T-helper 1 cell treated with Interleukin-12 subunit alpha and Interleukin-12 subunit beta and Interleukin-4 antibody, amounts not matched to agents 30 ng/mL and 1 ng/mL, for 36 hours (primary cell): ENCODE measurements at regions not wholly inside any gene's neighbourhood (a gene's known extent, or its start where the extent isn't known, plus 50 kb on each side); places are given as distances from the start of the nearest gene placed in this dataset.

ENCODE experiments used
- intact Hi-C: fragments of 100-400 bp; cut with micrococcal nuclease; formaldehyde crosslinking; loops from one replicate; pipeline ENCODE4 v1.15.1; 2024

- intact Hi-C loops, result loop anchor here (1.0 to 5.0 kb wide), 11 partner anchors 10 to 1504 kb away; partner anchors contain the start of gene NECTIN3
Observed at GRCh38 chr3:111311126-111311525, 230.9 kb upstream of the CD96 start.

- intact Hi-C loops, result loop anchor here (1.0 to 5.0 kb wide), 11 partner anchors 10 to 1504 kb away; partner anchors contain the start of gene NECTIN3
Observed at GRCh38 chr3:111311709-111312235, 230.2 kb upstream of the CD96 start.

GRCh38 chr3:111314181-111314873 is 227.7 kb upstream of the CD96 start:
- intact Hi-C loops, result loop anchor here (5.0 kb wide), 3 partner anchors 303 to 1507 kb away; no protein-coding TSS in a partner anchor

DNA sequence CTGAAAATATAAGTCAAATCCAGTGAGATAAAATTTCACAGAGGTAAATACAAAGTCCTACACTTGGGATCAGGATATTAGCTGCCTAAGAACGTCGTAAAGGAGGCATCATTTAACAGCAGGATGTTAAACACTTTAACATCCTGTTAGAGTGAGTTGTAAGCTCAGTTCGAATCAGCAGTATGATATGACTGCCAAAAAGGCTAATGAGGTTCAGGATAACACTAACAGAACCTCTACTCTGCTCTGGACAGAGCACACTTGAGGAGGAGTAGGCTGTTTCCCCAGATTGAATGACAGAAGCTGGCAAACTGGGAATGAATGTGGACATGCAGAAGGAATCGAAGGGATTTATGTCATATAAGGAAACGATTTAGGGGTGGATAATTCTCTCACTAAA is 227.1 kb upstream of the CD96 start:
- intact Hi-C loops, result loop anchor here (1.0 to 5.0 kb wide), 4 partner anchors 9 to 1508 kb away; no protein-coding TSS in a partner anchor

DNA sequence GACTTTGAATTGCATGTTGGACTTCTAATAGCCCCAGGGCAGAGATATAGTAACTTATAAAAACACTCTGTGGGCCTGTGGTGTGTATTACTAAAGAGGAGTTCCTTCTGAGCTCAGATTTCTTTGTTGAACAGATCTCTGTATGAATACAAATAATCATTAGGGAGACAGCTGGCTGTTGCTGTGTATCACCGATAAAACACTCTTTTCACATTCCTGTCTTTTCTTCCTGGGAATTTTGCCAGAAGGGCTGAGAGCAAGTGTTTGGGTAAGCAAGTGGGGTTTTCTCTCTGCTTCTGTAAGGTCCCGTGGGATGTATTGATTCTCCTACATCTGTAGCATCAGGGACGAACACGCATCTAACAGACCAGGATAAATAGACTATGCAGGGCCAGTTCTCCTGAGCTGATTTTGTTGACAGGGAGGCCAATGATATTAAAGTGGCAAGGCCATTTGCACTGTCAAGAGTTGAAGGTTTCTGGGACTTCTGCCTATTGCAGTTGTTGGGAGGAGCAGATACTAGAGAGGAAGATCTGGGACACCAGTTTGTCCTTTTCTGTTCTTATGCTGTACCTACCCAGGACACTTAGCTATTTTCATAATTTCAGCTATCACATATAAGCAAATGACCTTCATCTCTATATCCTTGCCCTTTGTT is 225.9 kb upstream of the CD96 start:
- intact Hi-C loops, result loop anchor here (1.0 kb wide), 1 partner anchor 8 kb away; no protein-coding TSS in a partner anchor

GRCh38 chr3:111318289-111318688 is 223.7 kb upstream of the CD96 start:
- intact Hi-C loops, result no loop called here

GRCh38 chr3:111319598-111319997 is 222.4 kb upstream of the CD96 start:
- intact Hi-C loops, result no loop called here

DNA sequence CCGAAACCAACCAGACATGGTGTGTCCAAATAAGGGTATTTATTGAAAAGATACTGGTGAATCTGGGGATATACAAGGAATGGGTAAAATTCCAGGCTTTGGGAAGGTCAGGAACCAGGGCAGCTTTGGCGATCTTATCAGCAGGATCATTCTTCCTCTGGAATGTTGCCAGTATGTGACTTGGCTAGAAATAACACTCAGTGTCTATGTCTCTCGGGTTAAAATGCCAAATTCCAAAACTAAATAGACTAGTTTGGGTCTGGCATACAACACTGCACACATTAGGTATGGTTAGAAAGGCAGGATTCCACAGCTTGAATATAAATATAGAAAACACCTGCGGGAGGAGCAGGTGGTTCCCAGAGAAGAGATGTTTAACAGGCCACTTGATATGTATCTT is 220.2 kb upstream of the CD96 start:
- intact Hi-C loops, result loop anchor here (5.0 kb wide), 1 partner anchor 291 kb away; no protein-coding TSS in a partner anchor

- intact Hi-C loops, result loop anchor here (5.0 kb wide), 1 partner anchor 289 kb away; no protein-coding TSS in a partner anchor
Observed at GRCh38 chr3:111323019-111323418, 219.0 kb upstream of the CD96 start.

- intact Hi-C loops, result loop anchor here (1.0 to 5.0 kb wide), 3 partner anchors 9 to 288 kb away; no protein-coding TSS in a partner anchor
Observed at GRCh38 chr3:111324151-111324550, 217.8 kb upstream of the CD96 start.

DNA sequence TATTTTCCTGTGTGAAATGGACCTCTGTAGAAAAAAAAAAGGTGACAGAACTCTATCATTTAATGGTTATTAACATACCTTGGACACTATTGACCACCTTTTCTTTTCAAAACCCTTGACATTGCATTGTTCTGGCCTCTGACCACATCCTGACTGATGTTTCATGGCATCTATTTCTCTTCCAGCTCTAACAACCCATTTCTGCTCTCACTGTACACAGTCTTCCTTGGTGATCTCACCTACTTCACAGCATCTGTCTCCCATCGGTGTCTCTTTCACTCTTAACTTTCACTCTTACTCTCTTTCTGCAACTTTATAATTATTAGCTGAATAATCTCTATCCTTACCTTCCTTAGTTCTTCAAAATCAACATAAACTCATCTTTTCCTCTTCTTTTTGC is 217.4 kb upstream of the CD96 start:
- intact Hi-C loops, result loop anchor here (1.0 to 5.0 kb wide), 3 partner anchors 9 to 288 kb away; no protein-coding TSS in a partner anchor

DNA sequence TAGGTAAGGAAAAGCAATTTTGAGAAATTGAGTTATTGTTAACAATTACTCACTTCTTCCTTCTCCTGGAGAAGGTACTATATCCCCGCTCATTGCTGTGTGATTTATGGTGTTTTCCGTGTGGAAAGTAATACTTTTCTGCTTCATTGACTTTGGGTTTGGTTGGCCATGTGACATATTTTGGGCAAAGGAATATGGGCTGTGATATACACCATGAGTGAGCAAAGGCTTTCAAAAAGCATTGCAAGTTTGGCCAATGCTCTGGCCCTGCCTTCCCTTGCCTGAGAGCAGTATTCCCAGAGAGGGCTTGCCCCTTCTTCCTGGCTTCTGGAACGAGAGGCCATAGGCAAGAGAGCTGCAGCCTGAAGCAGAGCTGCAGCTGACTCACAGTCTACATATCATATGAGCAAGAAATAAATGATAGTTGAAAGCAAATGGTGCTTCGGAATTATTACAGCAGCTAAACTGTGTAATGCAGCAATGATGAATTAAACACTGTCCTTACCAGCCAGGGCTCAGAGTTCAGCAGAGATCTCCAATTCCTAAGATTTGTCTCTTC is 216.8 kb upstream of the CD96 start:
- intact Hi-C loops, result no loop called here

- intact Hi-C loops, result no loop called here
Observed at GRCh38 chr3:111326144-111326995, 215.6 kb upstream of the CD96 start.

- intact Hi-C loops, result loop anchor here (10.0 kb wide), 1 partner anchor 1597 kb away; no protein-coding TSS in a partner anchor
Observed at GRCh38 chr3:111331306-111331705, 210.7 kb upstream of the CD96 start.

- intact Hi-C loops, result loop anchor here (10.0 kb wide), 1 partner anchor 1597 kb away; no protein-coding TSS in a partner anchor
Observed at GRCh38 chr3:111331912-111332311, 210.1 kb upstream of the CD96 start.

- intact Hi-C loops, result loop anchor here (10.0 kb wide), 1 partner anchor 1598 kb away; no protein-coding TSS in a partner anchor
Observed at GRCh38 chr3:111332488-111333080, 209.4 kb upstream of the CD96 start.

DNA sequence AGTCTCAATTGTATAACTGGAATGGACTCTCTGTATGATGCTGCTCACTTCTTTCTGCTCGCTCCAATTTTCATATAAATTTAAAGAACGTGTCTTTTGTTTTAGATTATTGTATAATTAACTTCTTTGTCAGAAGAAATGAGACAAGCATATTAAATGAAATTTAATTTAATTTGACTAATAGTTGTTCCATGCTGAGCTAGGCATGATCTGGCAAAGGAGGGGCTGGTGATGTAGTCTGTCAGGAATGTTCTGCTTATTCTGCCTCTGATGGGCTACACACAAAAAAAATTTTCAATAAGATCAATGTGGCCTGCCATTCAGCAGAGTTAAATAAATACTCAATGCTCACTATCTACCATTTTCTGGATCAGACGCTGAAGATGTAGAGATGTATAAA is 208.4 kb upstream of the CD96 start:
- intact Hi-C loops, result loop anchor here (10.0 kb wide), 1 partner anchor 1599 kb away; no protein-coding TSS in a partner anchor

DNA sequence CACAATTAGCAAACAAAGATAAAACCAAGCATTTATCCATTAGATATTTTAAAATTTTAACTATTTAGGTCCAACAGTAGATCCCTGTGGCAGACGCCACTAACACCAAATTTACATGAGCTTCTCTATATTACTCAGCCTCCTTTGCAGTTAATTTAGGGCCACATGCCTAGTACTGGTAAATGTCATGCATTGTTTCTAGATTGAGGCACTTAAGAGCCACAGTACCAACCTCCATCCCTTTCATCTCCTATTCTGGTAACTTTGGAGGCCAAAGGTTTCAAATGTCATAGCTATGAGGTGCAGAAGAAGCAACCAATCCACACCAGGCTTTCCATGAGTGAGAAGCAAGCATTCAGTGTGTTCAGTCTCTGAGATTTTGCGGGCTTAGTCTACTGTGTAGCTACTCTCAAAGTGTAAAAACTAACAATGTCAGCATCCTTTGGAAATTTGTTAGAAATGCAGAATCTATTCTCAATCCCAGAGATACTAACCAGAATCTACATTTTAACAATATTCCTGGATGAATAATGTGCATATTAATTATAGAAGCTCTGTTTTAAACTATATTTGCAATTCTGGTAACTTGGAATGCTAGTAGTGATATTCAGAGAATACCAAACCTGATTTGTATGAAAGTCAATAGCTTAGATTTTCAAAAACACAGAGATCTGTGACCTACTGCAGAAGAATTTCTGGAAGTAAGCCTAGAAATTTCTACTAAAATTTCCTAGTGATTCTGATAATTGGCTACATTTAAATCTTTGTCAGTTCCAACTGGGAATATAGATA is 206.3 kb upstream of the CD96 start:
- intact Hi-C loops, result loop anchor here (2.0 to 10.0 kb wide), 2 partner anchors 97 to 1601 kb away; no protein-coding TSS in a partner anchor

DNA sequence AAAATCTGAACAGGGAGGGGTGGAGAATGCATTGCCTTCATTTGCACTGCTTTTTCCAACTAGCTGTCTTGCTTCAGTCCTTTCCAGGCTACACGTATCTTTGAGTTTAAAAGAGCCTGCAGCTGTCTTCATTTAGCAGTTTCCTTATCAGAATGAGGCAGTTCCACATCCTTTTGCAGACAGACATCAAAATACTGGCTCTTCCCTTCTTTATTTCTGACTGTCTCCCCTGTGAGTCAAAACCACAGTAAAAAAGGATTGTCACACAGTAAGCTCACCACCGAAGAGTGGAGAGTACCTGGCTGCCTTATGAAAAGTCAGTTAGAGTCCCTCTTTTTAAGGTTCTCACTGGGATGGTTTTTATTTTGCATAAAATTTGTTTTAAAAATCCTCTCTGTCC is 205.5 kb upstream of the CD96 start:
- intact Hi-C loops, result loop anchor here (2.0 to 10.0 kb wide), 2 partner anchors 98 to 1602 kb away; no protein-coding TSS in a partner anchor
